Thoracic aorta (tissue), 2 donors: ENCODE measurements at regions not wholly inside any gene's neighbourhood (a gene's known extent, or its start where the extent isn't known, plus 50 kb on each side); places are given as distances from the start of the nearest gene placed in this dataset.

Experiments used
- ATAC-seq: fragments of 150-250 bp; one replicate; pipeline ENCODE4 v1.8.0; 2017; ENCODE audit warnings: low read depth; ENCODE audit not compliant: insufficient number of reproducible peaks, low FRiP score
- DNase-seq: peaks from one replicate; pipeline ENCODE4 v3.0.0-alpha.2; 2020; ENCODE audit warnings: low spot score
- H3K27ac ChIP-seq, 2 donors: fragments of 200-600 bp; sonication (generic); 1 replicate in 1 of 2; 2 replicates in 1 of 2; pipeline ENCODE4 v1.5.1; 2016; ENCODE audit warnings: mild to moderate bottlenecking in 2 of 2, moderate library complexity in 2 of 2
- H3K27me3 ChIP-seq: fragments of 200-600 bp; sonication (generic); replicated peaks from 2 replicates; pipeline ENCODE4 v1.6.0; 2016; ENCODE audit warnings: mild to moderate bottlenecking; ENCODE audit not compliant: insufficient read depth
- H3K36me3 ChIP-seq: fragments of 200-600 bp; sonication (generic); one replicate; pipeline ENCODE4 v1.5.1; 2016
- H3K4me1 ChIP-seq, 2 donors: fragments of 200-600 bp; sonication (generic); 1 replicate in 1 of 2; 2 replicates in 1 of 2; pipeline versions ENCODE4 v1.5.1 to v1.6.0; 2016; ENCODE audit warnings: low read depth in 2 of 2, mild to moderate bottlenecking in 1 of 2; ENCODE audit not compliant: control insufficient read depth in 1 of 2
- H3K4me3 ChIP-seq: fragments of 200-600 bp; sonication (generic); 2 replicates; pipeline ENCODE4 v1.5.1; 2016; ENCODE audit warnings: mild to moderate bottlenecking
- H3K9me3 ChIP-seq: fragments of 200-600 bp; sonication (generic); 2 replicates; pipeline ENCODE4 v1.5.1; 2016
- CTCF ChIP-seq: fragments of 200-600 bp; sonication (generic); IDR thresholded peaks from one replicate; pipeline ENCODE4 v1.5.1; 2019; ENCODE audit warnings: antibody characterized with exemption

DNA sequence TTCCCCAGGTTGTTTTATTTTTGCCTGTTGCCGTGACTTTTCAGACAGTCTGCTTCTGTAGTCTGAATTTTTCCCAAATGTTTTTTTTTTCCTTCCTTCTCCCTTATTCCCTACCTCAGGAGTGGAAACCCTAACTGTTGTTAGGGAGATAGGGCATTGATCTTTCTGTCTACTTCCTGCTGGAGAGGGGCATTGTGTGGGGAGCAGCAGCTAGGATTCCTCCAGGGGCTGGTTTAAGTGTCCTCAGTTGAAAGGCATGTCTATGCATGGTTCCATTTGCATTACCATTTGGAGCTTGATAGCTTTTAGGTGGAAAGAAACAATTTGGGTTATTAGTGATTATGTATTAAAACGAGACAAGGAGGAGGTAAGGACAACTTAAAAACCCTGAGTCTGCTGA is 383.9 kb downstream of the DCAF12L2 start:
- H3K27ac ChIP-seq: no peak overlapping the region
- H3K9me3 ChIP-seq: no peaks in the 10 kb centered on the region
- no peak for TF ChIP-seq CTCF
- H3K4me1 ChIP-seq: no peaks in the 10 kb centered on the region
- no peak overlapping the region for H3K4me3 ChIP-seq
- no peak for ATAC-seq
- H3K36me3 ChIP-seq: no peaks in the 10 kb centered on the region
- H3K27me3 ChIP-seq: no peaks in the 10 kb centered on the region
- no peak for DNase-seq

DNA sequence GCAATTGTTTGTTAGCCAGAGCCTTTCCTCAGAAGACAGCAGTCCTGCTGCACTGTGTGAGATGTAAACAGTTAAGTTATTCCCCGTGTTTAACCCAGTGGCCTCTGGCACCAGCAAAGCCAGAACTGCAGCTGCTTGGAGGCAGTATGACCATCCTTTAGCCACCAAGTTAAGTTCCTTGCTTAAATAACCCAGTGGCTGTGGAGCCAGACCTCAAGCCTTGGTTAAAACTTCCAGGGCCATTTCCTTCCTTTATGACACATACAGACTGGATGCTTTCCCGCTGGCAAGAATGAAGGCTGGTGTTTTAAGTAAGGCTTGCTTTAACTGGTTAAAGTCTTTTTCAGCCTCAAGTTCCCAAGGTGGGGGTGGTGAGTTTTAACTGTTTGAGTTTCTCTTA is 379.8 kb downstream of the DCAF12L2 start:
- Histone ChIP-seq H3K27me3 (no peaks in the 10 kb centered on the region), H3K4me3 (no peak overlapping the region), H3K9me3 (no peaks in the 10 kb centered on the region), H3K36me3 (no peaks in the 10 kb centered on the region), H3K4me1 (no peaks in the 10 kb centered on the region), H3K27ac (no peak overlapping the region)
- DNase-seq: no peak
- no peak for TF ChIP-seq CTCF
- no peak for ATAC-seq

DNA sequence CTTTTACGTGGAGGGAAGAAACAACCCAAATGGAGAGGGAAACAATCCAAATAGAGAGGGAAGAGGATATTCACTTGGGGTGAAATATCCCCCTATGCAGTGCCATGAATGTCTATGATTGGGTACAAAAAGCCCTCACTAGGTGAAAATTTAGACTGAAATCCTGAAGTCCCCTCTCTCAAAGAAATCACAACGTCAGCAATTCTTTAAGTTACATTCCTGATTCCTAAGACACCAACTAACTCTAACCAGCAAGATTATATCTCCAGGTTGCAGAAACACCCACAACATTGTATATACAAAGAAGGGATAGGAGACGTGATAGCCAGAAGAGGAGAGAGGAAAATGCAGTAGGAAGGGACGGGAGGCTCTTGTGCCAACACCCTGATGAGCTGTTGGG is 374.3 kb downstream of the DCAF12L2 start:
- H3K4me1 ChIP-seq: no peaks in the 10 kb centered on the region
- no peak overlapping the region for H3K27ac ChIP-seq
- H3K36me3 ChIP-seq: no peaks in the 10 kb centered on the region
- H3K4me3 ChIP-seq: no peak overlapping the region
- no peak for ATAC-seq
- DNase-seq: no peak
- no peaks in the 10 kb centered on the region for H3K27me3 ChIP-seq
- TF ChIP-seq CTCF: no peak
- H3K9me3 ChIP-seq: no peaks in the 10 kb centered on the region

GRCh38 chrX:125810856-125811255 is 355.2 kb downstream of the DCAF12L2 start:
- no peaks in the 10 kb centered on the region for H3K4me1 ChIP-seq
- no peak overlapping the region for H3K4me3 ChIP-seq
- H3K9me3 ChIP-seq: no peaks in the 10 kb centered on the region
- DNase-seq (no peak), ATAC-seq (no peak)
- no peak overlapping the region for H3K27ac ChIP-seq
- H3K36me3 ChIP-seq: no peaks in the 10 kb centered on the region
- H3K27me3 ChIP-seq: no peaks in the 10 kb centered on the region
- TF ChIP-seq CTCF: no peak

GRCh38 chrX:125826080-125826479 is 340.0 kb downstream of the DCAF12L2 start:
- no peak for DNase-seq
- Histone ChIP-seq H3K4me3 (no peak overlapping the region), H3K27ac (no peak overlapping the region), H3K9me3 (no peaks in the 10 kb centered on the region), H3K4me1 (no peaks in the 10 kb centered on the region), H3K36me3 (no peaks in the 10 kb centered on the region), H3K27me3 (no peaks in the 10 kb centered on the region)
- TF ChIP-seq CTCF: no peak
- no peak for ATAC-seq
